H1 (cell line): ENCODE measurements at regions not wholly inside any gene's neighbourhood (a gene's known extent, or its start where the extent isn't known, plus 50 kb on each side); places are given as distances from the start of the nearest gene placed in this dataset.

Experiments used
- CTCF ChIA-PET: fragments of 300-600 bp; sonication (Branson Sonifier 250); formaldehyde crosslinking; loops from one replicate; lab custom pipeline; 2021; ENCODE audit not compliant: partially characterized antibody; lab: Charles Lee
- POLR2A ChIA-PET: fragments of 300-600 bp; sonication (Branson Sonifier 250); formaldehyde crosslinking; loops from one replicate; lab custom pipeline; 2021; ENCODE audit warnings: inconsistent platforms; ENCODE audit not compliant: partially characterized antibody; lab: Charles Lee
- DNase-seq, 2 experiments: peaks; one replicate each; pipeline versions ENCODE4 v3.0.0 to v3.0.0-alpha.2; 2010 to 2022; ENCODE audit warnings: low spot score in 2 of 2, low read depth in 1 of 2, mixed read lengths in 1 of 2
- FAIRE-seq: peaks from 2 replicates; lab custom pipeline; 2011; peaks lifted over from hg19 to GRCh38; lab: Jason Lieb, UNC
- H2AFZ ChIP-seq: 2 replicates; pipeline ENCODE4 v1.8.1; 2012; ENCODE audit warnings: low read length, inconsistent platforms
- H2AK5ac ChIP-seq: 2 replicates; pipeline ENCODE4 v1.6.1; 2013; ENCODE audit warnings: low read depth, low read length
- H2BK120ac ChIP-seq: replicated peaks from 2 replicates; pipeline ENCODE3; 2013; ENCODE audit warnings: low read depth, low read length, inconsistent platforms
- H2BK12ac ChIP-seq: 2 replicates; pipeline ENCODE4 v1.6.1; 2013; ENCODE audit warnings: low read depth, low read length
- H2BK15ac ChIP-seq: 2 replicates; pipeline ENCODE4 v1.6.1; 2013; ENCODE audit warnings: low read length
- H2BK20ac ChIP-seq: 2 replicates; pipeline ENCODE4 v1.6.1; 2013; ENCODE audit warnings: low read length
- H2BK5ac ChIP-seq: 2 replicates; pipeline ENCODE4 v1.6.1; 2013; ENCODE audit warnings: low read depth, low read length
- H3K14ac ChIP-seq: 2 replicates; pipeline ENCODE4 v1.6.1; 2013; ENCODE audit warnings: inconsistent platforms; ENCODE audit not compliant: insufficient read length
- H3K18ac ChIP-seq: 2 replicates; pipeline ENCODE4 v1.6.1; 2013; ENCODE audit warnings: low read length; ENCODE audit errors: extremely low read depth
- H3K23ac ChIP-seq: 2 replicates; pipeline ENCODE4 v1.6.1; 2013; ENCODE audit warnings: inconsistent platforms; ENCODE audit not compliant: insufficient read length
- H3K23me2 ChIP-seq: 2 replicates; pipeline ENCODE4 v1.6.1; 2013; ENCODE audit warnings: low read depth, low read length
- H3K27ac ChIP-seq: 2 replicates; pipeline ENCODE4 v1.6.1; 2011; ENCODE audit warnings: low read depth, low read length, inconsistent platforms
- H3K27me3 ChIP-seq, 4 experiments: replicated peaks in 1 of 4; 1 replicate in 1 of 4; 2 replicates in 3 of 4; pipeline versions ENCODE4 v1.6.1 to v1.8.1; 2011 to 2013; ENCODE audit warnings: low read length in 3 of 4, mild to moderate bottlenecking in 3 of 4, inconsistent platforms in 2 of 4, mixed read lengths in 2 of 4, moderate library complexity in 1 of 4; ENCODE audit not compliant: control insufficient read depth in 3 of 4, insufficient read depth in 3 of 4; ENCODE audit errors: extremely low read depth in 1 of 4
- H3K36me3 ChIP-seq, 4 experiments: 2 replicates each; pipeline versions ENCODE4 v1.6.1 to v1.8.1; 2011 to 2013; ENCODE audit warnings: mild to moderate bottlenecking in 4 of 4, low read length in 3 of 4, moderate library complexity in 2 of 4, control low read depth in 1 of 4, inconsistent platforms in 1 of 4; ENCODE audit not compliant: insufficient read depth in 4 of 4, control insufficient read depth in 2 of 4
- H3K4ac ChIP-seq: replicated peaks from 2 replicates; pipeline ENCODE3; 2013; ENCODE audit warnings: low read length, low read depth, mixed read lengths, inconsistent platforms; ENCODE audit not compliant: insufficient read length
- H3K4me1 ChIP-seq, 4 experiments: replicated peaks in 1 of 4; 1 replicate in 1 of 4; 2 replicates in 3 of 4; pipeline versions ENCODE4 v1.6.1 to v1.8.1; 2011 to 2013; ENCODE audit warnings: low read length in 3 of 4, inconsistent platforms in 2 of 4, mixed read lengths in 1 of 4; ENCODE audit not compliant: insufficient read depth in 4 of 4, control insufficient read depth in 3 of 4
- H3K4me2 ChIP-seq, 2 experiments: 2 replicates each; pipeline versions ENCODE4 v1.6.1 to v1.8.1; 2011 to 2013; ENCODE audit warnings: low read depth in 2 of 2, low read length in 2 of 2, control low read depth in 1 of 2, inconsistent platforms in 1 of 2, mild to moderate bottlenecking in 1 of 2; ENCODE audit not compliant: insufficient read depth in 1 of 2
- H3K4me3 ChIP-seq, 4 experiments: fragments of 200-600, 300-600 bp in 1 of 4; sonication (generic), shearing (Covaris generic), sonication (Bioruptor Twin) in 1 of 4; 2 replicates each; pipeline versions ENCODE4 v1.5.1 to v1.8.1; 2011 to 2016; ENCODE audit warnings: low read length in 4 of 4, low read depth in 3 of 4, control low read depth in 2 of 4, inconsistent platforms in 2 of 4, mild to moderate bottlenecking in 2 of 4, mixed read lengths in 1 of 4, moderate library complexity in 1 of 4; ENCODE audit not compliant: insufficient read depth in 2 of 4; ENCODE audit errors: extremely low read depth in 1 of 4
- H3K56ac ChIP-seq: replicated peaks from 2 replicates; pipeline ENCODE3; 2013; ENCODE audit warnings: low read depth, mild to moderate bottlenecking, mixed read lengths, low read length, inconsistent platforms; ENCODE audit not compliant: insufficient read length
- H3K79me1 ChIP-seq: 2 replicates; pipeline ENCODE4 v1.6.1; 2013; ENCODE audit warnings: low read depth, low read length, control low read depth
- H3K79me2 ChIP-seq, 2 experiments: 2 replicates each; pipeline versions ENCODE4 v1.6.1 to v1.8.1; 2012 to 2013; ENCODE audit warnings: low read length in 2 of 2, mild to moderate bottlenecking in 2 of 2, inconsistent platforms in 1 of 2; ENCODE audit not compliant: insufficient read depth in 2 of 2, control insufficient read depth in 1 of 2
- H3K9ac ChIP-seq, 4 experiments: replicated peaks in 1 of 4; 1 replicate in 1 of 4; 2 replicates in 3 of 4; pipeline versions ENCODE4 v1.6.1 to v1.8.1; 2011 to 2013; ENCODE audit warnings: low read depth in 3 of 4, low read length in 3 of 4, control low read depth in 2 of 4, mild to moderate bottlenecking in 2 of 4, moderate library complexity in 2 of 4, inconsistent platforms in 1 of 4; ENCODE audit errors: extremely low read depth in 1 of 4
- H3K9me3 ChIP-seq, 2 experiments: 2 replicates each; pipeline versions ENCODE4 v1.6.1 to v1.8.1; 2012 to 2013; ENCODE audit warnings: mild to moderate bottlenecking in 2 of 2, moderate library complexity in 2 of 2, control low read depth in 1 of 2, inconsistent platforms in 1 of 2, low read depth in 1 of 2, low read length in 1 of 2, mixed read lengths in 1 of 2; ENCODE audit not compliant: insufficient read depth in 2 of 2
- H4K20me1 ChIP-seq, 2 experiments: replicated peaks in 1 of 2; 2 replicates each; pipeline versions ENCODE3 to v1.8.1; 2011 to 2013; ENCODE audit warnings: inconsistent platforms in 2 of 2, low read length in 2 of 2, mild to moderate bottlenecking in 1 of 2; ENCODE audit not compliant: insufficient read depth in 2 of 2, control insufficient read depth in 1 of 2
- H4K5ac ChIP-seq: 2 replicates; pipeline ENCODE4 v1.6.1; 2013; ENCODE audit warnings: low read length, low read depth, mixed read lengths, inconsistent platforms; ENCODE audit not compliant: insufficient read length
- H4K8ac ChIP-seq: 2 replicates; pipeline ENCODE4 v1.8.0; 2013; ENCODE audit warnings: mild to moderate bottlenecking, moderate library complexity, low read length, inconsistent platforms; ENCODE audit not compliant: insufficient read depth; ENCODE audit errors: extremely low read depth
- H4K91ac ChIP-seq: replicated peaks from 2 replicates; pipeline ENCODE3; 2013; ENCODE audit warnings: low read length, mixed read lengths, inconsistent platforms; ENCODE audit not compliant: insufficient read length
- BACH1 ChIP-seq: IDR thresholded peaks from 2 replicates; pipeline ENCODE4 v1.6.1; 2012; ENCODE audit warnings: low read length, improper control_type of control experiment
- BRCA1 ChIP-seq: IDR thresholded peaks from 2 replicates; pipeline ENCODE4 v1.6.1; 2012; ENCODE audit warnings: low read depth, low read length, improper control_type of control experiment
- CTCF ChIP-seq, 3 experiments: IDR thresholded peaks; 1 replicate in 2 of 3; 2 replicates in 1 of 3; pipeline versions ENCODE4 v1.5.1 to v1.6.1; 2011; ENCODE audit warnings: low read length in 3 of 3, mild to moderate bottlenecking in 3 of 3, inconsistent platforms in 2 of 3, low read depth in 1 of 3, moderate library complexity in 1 of 3; ENCODE audit not compliant: insufficient read depth in 1 of 3; ENCODE audit errors: control extremely low read depth in 1 of 3
- E2F6 ChIP-seq: IDR thresholded peaks from 2 replicates; pipeline ENCODE4 v1.6.1; 2012; ENCODE audit warnings: inconsistent platforms
- GTF2F1 ChIP-seq: IDR thresholded peaks from 2 replicates; pipeline ENCODE4 v1.6.1; 2012; ENCODE audit warnings: low read depth, low read length, improper control_type of control experiment, borderline replicate concordance
- JUN ChIP-seq: IDR thresholded peaks from 2 replicates; pipeline ENCODE4 v1.6.1; 2011; ENCODE audit warnings: low read depth, mild to moderate bottlenecking, improper control_type of control experiment, low read length
- KDM1A ChIP-seq: fragments of 200-600, 300-600 bp; sonication (generic); IDR thresholded peaks from 2 replicates; pipeline ENCODE4 v1.7.1; 2016; ENCODE audit warnings: mild to moderate bottlenecking, low read length, borderline replicate concordance
- POLR2A ChIP-seq, 2 experiments: IDR thresholded peaks; 1 replicate in 1 of 2; 2 replicates in 1 of 2; pipeline ENCODE4 v1.6.1; 2011; ENCODE audit warnings: low read depth in 2 of 2, low read length in 2 of 2, mild to moderate bottlenecking in 2 of 2; ENCODE audit errors: control extremely low read depth in 1 of 2
- SIX5 ChIP-seq: IDR thresholded peaks from 2 replicates; pipeline ENCODE4 v1.6.1; 2011; ENCODE audit warnings: mild to moderate bottlenecking, low read depth, low read length
- SRF ChIP-seq: IDR thresholded peaks from 2 replicates; pipeline ENCODE4 v1.6.1; 2011; ENCODE audit warnings: mild to moderate bottlenecking, low read depth, low read length, moderate library complexity
- TAF1 ChIP-seq: IDR thresholded peaks from 2 replicates; pipeline ENCODE4 v1.6.1; 2011; ENCODE audit warnings: mild to moderate bottlenecking, low read depth, low read length
- YY1 ChIP-seq: IDR thresholded peaks from 2 replicates; pipeline ENCODE4 v1.6.1; 2011; ENCODE audit warnings: low read depth, mild to moderate bottlenecking, low read length
- WGBS, 2 experiments: shearing (Covaris generic) in 1 of 2; methylation state at CpG; one replicate each; pipeline versions ENCODE4 v1.1.6 to v1.1.7; 2013 to 2015; ENCODE audit warnings: low lambda C conversion rate in 2 of 2, mixed read lengths in 2 of 2, inconsistent platforms in 1 of 2, low coverage in 1 of 2, missing lambda C conversion rate in 1 of 2; ENCODE audit not compliant: insufficient replicate concordance in 2 of 2, insufficient coverage in 1 of 2, insufficient read length in 1 of 2; ENCODE audit errors: extremely low coverage in 1 of 2, missing lambda C conversion rate in 1 of 2; 5-methylcytosine and 5-hydroxymethylcytosine counted together

- H3K4me2 ChIP-seq: no peak overlapping the region
- H3K4ac ChIP-seq: no peak overlapping the region
- POLR2A ChIA-PET: no interaction called here
- H2BK20ac ChIP-seq: no peak overlapping the region
- H2BK12ac ChIP-seq: no peak overlapping the region
- no peaks in the 10 kb centered on the region; a peak in 1 of 4 replicates for H3K79me2 ChIP-seq
- no peaks in the 10 kb centered on the region for H3K23me2 ChIP-seq
- H3K36me3 ChIP-seq: no peaks in the 10 kb centered on the region
- 0 out of 2 replicates have a peak overlapping the region, but pooled peaks have one; percentile 40 for H2BK15ac ChIP-seq
- no peak overlapping the region for H2BK5ac ChIP-seq
- CTCF ChIA-PET: interaction anchor here (1.0 to 4.6 kb wide), 4 partner anchors 13 to 152 kb away, joined by 3 to 29 read pairs (median 12); no protein-coding TSS in a partner anchor
- no peak overlapping the region for H2BK120ac ChIP-seq
- 84% methylated on average over 2 of the region's 2 CpGs; no CpG with 5 or more reads in 1 of the 2 experiments for WGBS, 2 experiments
- H4K20me1 ChIP-seq: no peaks in the 10 kb centered on the region
- H3K18ac ChIP-seq: peak overlapping the region; percentile 38; the same call in 1 of the 2 replicates
- H3K9ac ChIP-seq: no peak overlapping the region
- no peaks in the 10 kb centered on the region for H3K9me3 ChIP-seq
- no peaks in the 10 kb centered on the region for H3K79me1 ChIP-seq
- H3K23ac ChIP-seq: no peak overlapping the region
- DNase-seq (no peak), FAIRE-seq (no peak)
- no peak overlapping the region for H4K8ac ChIP-seq
- H3K14ac ChIP-seq: no peak overlapping the region
- no peak overlapping the region for H3K56ac ChIP-seq
- H3K27ac ChIP-seq: no peak overlapping the region
- no peaks in the 10 kb centered on the region; a peak in 2 of 7 replicates for H3K27me3 ChIP-seq
- no peak overlapping the region for H4K5ac ChIP-seq
- no peak overlapping the region for H4K91ac ChIP-seq
- H3K4me3 ChIP-seq: no peak overlapping the region
- H3K4me1 ChIP-seq: peaks cover 0 to 9% (median 0%) of the 10 kb centered on the region in 4 experiments; a peak in 2 of 7 replicates
- H2AFZ ChIP-seq: no peak overlapping the region
- H2AK5ac ChIP-seq: no peak overlapping the region
- TF ChIP-seq E2F6 (no peak), YY1 (no peak), BACH1 (no peak), CTCF (IDR thresholded peaks at IDR 0.05; ENCODE audit: control extremely low read depth in 1 of 3, insufficient read depth in 1 of 3, low read depth in 1 of 3, low read length in 3 of 3) (no peak), JUN (no peak), POLR2A (IDR thresholded peaks at IDR 0.05; ENCODE audit: control extremely low read depth in 1 of 2, low read depth in 2 of 2, low read length in 2 of 2) (no peak), TAF1 (no peak), SIX5 (no peak), BRCA1 (no peak), GTF2F1 (no peak), SRF (no peak), KDM1A (no peak)
These were observed 366.2 kb upstream of the EEF2KMT start for GRCh38 chr16:5463820-5464219.
